GM19397 (cell line): ENCODE measurements at regions not wholly inside any gene's neighbourhood (a gene's known extent, or its start where the extent isn't known, plus 50 kb on each side); places are given as distances from the start of the nearest gene placed in this dataset.
"Not testable (repeated sequence)": the region's sequence is repeated elsewhere in the genome, so short reads cannot be mapped to it uniquely, and the experiment has no call there.

ENCODE experiments used
- ATAC-seq: cut with Tn5 transposase; IDR thresholded peaks from one replicate; pipeline ENCODE4 v1.9.1; 2021; ENCODE audit warnings: mild to moderate bottlenecking, moderate library complexity; ENCODE audit not compliant: unreplicated experiment

DNA sequence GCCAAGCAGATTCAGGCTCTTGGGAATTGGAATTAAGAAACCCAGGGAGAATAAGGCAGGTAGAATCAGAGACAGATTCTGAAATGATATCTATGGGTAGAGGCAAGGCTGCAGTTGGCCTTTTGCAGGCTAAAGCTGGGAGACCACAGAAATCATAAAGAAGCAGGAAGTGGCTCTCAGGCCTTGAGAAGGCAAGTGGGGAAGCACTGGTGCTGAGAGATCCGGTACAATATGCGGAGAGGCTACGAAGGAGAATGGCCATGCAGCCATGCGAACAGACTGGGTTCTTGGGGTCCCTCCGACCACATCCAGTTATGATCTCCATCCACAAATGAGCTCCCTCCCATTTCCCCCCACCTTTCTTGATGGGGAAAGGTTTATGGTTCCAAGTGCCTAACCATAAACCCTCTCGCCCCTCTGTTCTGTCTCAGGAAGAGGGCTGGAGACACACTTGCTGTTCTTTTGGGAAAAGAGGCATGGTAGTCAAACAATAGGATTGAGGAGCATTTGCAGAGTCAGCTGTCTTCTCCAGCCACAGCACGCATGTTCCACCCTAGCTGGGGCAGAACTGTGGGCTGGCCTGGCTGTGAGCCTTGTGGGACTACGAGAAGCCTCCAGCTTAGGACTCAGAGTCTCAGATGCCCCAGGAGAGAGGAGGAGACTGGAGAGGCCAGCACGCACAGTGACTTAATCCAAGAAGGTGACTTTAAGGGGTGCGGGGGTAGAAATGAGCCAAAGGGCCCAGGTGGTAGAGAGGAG lies 99.6 kb downstream of the RPLP1 start:
- ATAC-seq: no peak

DNA sequence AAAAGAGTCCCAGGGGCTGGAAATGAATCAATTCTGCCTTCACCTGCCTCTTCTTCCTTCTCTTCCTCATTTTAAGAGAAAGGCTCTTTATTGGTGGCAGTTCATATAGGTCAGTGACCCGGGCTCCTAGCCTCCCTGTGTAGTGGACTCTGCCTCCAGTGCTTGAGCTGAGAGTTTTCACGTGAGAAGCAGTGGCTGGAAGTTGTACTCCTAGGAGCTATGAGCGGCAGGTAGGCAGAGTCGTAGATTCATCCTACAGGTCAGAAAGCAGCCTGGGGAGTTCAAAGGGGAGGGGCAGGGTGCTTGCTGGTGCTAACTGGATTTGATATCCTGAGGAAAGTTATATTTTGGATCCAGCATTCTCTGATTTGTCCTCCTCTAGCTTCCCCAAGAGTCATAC lies 101.1 kb downstream of the RPLP1 start:
- ATAC-seq: no peak

DNA sequence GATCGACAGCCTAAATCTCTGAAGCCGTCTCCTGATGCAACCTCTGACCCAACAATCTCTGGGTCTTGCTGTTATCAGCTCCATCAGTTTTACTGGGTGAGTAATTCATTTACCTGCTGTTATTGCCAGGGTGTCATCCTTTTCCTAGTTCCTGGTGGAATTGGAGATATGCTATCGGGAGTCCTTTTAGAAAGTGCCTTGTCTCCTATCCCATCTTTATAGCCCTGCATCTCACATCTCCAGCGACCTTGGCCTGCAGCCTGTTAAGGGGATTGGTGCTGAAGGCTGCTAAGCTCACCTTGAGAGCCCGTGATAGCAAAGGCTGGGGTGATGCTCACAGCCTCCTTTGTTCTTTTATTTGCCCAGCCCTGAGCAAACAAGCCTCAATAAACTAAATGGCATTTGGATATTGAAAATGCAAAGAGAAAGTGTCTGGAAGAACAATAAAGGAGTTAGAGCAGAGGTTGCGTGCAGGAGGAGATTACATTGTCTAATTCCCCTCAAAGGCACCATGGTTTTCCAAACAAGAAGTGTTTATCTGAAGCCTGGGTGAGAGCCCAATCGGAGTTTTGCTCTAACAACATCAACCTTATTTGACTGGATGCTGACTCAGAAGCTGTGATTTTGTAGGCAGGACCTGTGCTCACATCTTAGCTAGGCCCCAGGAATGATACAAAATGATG lies 101.8 kb downstream of the RPLP1 start:
- no peak for ATAC-seq

DNA sequence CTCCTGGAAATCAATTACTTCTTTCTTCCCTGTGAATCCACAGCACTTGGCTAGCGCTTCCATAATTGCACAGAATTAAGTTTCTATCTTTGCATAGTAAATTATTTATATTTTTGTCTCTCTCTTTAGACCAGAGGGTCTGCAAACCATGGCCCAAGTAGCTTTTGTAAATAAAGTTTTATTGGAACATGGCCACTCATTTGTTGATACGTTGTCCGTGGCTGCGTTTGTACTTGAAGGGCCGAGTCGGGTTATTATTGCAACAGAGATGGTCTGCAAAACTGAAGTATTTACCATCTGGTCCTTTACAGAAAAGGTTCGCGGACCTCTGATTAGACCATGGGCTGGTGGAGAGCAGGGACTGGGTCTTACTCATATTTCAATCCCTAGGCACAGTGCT lies 102.5 kb downstream of the RPLP1 start:
- ATAC-seq: no peak

DNA sequence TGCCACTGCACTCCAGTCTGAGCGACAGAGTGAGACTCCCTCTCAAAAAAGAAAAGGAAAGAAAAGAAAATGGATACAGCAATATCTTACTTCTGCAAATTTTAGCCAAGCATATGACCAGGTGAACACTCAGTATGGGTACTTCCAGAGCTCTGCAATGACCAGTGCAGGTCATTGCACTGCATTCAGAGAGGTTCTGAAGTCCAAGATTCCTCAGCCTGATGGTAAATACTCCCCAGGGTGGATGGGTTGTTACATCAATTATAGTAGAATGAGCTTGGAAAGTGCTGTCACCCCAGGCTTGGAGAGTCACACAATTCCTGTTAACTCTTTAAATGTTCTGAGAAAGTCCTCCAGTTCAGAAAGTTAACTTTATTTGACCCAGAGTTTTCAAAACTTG lies 103.7 kb downstream of the RPLP1 start:
- no peak for ATAC-seq

DNA sequence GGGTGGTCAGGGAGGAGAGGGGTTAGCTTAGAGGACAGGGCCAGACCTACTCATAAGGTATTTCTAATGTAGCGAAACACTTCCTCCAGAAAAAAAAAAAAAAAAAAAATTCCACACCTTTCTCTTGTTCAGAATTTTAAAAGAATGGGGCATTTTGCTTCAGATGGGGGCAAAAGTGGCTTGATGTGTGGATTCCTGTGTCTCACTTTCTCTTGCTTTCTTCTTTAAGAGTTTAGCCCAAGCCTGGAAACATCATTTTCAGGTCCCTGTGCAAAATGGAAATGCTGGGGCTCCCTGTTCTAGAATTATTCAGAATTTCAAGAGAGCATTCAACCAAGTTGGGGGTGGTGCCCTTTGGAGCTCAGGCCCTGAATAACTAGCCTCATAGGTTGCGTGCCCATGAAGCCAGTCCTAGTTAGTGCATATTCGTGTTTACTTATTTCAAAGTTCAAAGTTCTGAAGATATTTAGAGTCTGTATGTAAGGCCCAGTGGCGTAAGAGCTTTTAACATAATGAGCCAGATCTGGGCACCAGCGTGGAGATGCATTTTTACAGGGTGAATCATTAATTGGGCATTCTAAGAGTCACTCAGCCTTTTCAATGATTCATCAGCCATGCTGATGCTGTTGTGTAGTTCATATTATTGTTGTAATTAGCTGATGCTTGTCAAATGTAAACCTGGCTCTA lies 104.5 kb downstream of the RPLP1 start:
- ATAC-seq: no peak

DNA sequence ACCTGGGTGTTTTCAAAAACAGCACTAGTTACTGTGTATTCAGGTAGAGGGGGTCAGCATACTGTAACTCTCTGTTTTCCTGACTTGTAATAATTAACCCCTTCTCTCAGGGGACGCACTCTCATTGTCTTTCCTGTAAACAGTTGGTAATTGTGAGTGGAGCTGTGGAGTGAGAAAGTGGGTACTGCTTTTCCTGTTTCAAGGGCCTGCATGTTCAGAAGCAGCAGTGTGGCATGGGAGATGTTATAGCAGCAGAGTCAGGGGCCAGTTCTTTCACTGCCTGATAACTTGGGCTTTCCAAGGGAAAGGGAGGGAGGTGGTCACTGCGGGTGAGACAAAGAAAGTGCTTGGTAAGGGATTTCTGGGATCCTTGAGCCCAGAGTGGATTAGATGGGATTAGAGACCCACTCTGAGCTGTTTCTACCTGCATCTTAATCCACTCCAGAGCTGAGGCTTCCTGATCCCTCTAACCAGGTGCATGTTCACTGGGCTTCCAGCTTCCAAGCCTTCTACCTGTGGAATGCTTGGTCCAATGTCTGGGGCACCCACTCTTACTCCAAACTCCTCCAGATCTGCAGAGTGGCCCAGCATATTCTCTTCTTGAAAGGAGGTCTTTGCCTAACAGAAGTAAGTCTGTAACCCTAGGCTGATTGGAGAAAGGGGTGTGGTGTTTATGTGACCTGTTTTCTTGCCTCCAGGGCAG lies 105.2 kb downstream of the RPLP1 start:
- no peak for ATAC-seq

DNA sequence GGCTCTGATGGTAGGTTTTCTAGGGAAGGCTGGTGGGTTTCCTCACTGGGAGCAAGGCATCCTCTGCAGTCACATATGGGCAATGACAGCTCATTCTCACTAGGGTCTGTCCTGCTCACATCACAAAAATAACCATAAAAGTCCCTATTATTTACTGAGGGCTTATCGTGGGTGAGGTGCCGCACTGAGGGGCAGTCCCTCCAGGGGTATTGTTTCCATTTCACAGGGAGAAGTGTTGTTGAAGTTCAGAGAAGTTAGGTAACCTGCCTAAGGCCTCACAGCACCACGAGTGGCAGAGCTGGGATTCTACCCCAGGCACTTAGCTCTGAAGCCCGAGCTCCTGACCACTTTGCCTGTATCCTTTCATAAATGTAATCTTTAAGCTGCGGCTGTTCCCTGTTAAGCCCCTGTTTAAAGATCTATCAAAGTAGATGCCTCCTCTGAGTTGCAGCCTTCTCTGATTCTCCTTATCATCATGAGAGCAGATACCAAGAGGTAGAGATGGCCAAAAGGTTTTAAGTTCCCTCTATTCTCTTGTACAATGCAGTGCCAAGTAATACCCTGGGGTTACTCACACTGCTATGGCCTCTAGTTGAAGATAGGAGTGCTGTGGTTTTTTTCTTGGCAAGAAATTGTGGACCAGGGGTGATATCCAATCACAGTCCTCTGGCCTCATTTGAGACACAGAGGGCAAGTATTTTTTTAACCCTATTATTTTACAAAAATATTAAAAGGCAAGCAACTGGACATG lies 107.0 kb downstream of the RPLP1 start:
- ATAC-seq: no peak

DNA sequence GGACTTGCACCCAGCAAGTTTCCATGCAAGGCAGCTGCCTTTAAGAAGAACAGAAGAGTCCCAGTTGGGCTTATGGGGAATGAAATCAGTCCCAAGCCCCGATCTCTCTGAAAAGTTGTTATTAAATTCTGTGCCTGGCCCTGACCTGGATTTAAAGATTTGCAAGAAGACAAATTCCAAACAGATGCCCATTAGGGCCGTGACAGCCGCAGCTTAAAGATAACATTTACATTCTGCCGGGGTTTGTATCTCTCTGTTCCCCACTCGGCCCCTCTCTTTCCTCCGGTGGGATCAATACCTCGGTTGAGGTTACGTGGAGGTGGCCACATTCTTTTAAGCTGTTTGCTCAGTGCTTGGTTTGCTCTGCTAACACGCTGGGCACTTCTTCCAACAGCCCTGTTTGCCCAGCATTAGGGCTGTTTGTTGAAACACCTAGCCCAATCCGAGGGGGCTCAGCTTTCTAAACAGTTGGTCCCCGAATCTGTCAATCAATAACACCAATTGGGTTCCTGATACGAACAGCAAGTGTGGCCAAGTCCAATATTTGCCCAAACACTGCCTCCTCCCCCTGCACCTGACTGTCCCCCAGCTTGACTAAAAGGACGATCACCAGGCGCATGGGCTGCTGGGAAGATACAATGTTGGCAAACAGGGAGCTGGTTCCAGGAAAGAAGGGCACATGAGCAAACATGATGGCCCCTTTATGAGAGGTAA lies 108.6 kb downstream of the RPLP1 start:
- no peak for ATAC-seq

DNA sequence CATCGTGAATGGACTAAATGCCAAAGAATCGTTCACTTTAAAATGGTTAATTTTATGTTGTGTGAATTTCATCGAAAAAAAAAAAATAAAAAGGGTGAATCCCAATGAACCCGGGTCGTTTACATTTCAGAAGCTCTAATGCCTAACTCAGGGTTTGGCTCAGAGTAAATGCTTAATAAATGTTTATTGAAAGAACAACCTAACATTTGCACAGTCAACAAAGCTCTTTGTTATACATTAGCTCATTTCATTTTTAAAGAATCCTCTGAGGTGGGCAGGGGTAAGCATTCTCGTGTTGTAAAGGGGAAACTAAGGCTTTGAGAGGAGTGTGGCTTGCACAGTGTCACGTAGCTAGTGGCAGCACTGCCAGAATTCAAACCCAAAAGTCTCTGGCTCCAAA lies 109.5 kb downstream of the RPLP1 start:
- ATAC-seq: no peak

DNA sequence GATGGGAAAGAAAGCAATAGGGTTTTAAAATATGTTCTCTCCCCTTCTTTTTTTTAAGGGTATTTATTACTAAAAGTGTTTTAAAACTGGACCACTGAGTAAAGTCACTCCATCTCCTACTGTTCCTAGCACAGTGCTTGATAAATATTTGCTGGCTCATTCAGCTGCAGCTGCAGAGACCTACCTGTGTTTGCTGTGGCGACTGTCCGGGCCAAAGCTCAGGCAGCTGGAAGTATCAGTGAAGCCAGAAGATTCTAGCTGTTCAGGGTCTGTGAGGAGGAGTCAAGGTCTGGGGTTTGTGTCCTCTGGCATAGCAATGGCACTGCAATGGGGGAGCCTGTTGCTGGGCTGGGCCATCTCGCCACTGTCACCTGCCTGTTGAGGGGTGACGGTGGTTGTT lies 109.9 kb downstream of the RPLP1 start:
- no peak for ATAC-seq

DNA sequence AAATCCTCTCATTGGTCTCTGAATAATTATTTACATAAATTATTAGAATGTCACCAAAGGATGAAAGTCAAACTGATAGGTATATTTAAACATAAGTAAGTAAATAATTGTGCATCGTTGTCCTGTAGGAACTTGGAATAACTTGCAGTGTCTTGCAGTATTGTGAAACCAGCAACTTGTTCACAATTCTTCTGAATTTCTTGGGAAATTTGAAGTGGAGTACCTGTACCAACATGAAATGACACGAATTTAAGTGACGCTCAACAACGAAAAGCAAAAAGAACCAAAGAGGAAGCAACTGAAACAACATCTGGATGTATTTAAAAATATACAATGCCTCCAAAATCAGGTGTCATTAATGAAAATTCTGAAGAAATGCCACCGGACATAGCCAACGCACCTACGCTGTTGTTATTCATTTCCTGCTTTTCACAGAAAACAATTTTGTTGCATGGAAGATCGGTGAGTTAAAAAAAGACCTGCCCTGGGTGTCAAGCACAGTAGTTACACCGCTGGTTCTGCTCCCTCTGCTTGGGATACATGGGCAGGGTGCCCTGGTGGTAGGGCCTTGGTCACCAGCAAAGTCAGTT lies 112.5 kb downstream of the RPLP1 start:
- no peak for ATAC-seq

DNA sequence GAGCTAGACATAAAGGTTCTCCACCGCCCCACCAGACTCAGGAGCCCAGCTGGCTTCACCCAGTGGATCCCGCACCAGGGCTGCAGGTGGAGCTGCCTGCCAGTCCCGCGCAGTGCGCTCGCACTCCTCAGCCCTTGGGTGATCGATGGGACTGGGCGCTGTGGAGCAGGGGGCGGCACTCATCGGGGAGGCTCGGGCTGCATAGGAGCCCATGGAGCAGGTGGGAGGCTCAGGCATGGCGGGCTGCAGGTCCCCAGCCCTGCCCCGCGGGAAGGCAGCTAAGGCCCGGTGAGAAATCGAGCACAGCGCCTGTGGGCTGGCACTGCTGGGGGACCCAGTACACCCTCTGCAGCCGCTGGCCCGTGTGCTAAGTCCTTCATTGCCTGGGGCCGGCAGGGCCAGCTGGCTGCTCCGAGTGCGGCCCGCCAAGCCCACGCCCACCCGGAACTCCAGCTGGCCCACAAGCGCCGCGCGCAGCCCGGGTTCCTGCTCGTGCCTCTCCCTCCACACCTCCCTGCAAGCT lies 114.7 kb downstream of the RPLP1 start:
- not testable (repeated sequence) for ATAC-seq

DNA sequence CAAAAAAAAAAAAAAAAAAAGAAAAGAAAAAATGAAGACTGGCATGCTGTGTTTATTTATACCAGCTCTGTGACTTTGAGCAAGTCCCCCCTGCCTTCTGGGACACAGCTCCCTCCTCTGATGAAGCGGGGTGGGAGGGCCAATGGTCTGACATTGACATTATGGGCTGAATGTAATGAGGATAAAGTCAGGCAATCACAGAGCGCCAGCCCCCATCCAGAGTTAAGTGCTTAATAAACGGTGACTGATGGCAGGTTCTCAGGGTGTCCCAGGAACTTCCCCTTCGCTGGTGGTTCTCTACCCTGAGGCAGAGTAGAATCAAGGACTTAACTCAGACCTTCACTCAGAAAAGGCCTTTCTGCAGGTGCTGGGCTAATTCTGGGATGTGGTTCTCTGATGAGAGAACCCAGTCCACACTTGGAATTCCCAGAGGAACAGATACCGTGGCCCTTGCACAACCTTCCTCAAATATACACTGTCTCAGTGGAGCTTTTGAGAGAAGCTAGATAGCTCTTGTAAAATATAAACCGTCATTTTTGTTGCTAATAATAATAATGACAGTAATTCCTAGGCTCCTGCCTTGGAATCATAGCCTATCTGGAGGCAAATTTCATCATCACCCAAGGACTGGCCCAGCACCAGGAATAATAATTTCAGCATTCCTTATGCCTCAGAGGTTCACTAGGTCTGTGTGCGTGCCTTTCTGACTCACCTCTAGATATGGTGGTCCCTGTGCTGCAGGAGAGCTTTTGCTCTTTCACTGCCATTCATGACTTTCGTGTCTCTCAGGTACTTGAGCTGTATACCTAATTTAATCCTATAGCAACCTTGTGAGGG lies 115.8 kb downstream of the RPLP1 start:
- ATAC-seq: no peak

DNA sequence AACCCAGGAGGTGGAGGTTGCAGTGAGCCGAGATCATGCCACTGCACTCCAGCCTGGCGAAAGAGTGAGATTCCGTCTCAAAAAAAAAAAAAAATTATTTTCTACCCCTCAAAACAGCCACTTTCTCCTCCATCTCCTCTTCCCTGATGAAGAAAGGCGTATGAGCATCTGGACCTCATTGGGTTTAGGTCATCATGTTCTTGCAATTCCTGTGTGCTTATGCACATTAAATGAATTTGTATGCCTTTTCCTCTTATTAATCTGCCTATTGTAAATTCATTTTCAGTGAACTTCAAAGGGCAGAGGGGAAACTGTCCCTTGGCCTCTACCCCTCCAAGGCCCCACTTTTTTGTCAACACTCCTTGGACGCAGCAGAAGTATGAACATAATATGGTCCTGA lies 117.8 kb downstream of the RPLP1 start:
- ATAC-seq: no peak

DNA sequence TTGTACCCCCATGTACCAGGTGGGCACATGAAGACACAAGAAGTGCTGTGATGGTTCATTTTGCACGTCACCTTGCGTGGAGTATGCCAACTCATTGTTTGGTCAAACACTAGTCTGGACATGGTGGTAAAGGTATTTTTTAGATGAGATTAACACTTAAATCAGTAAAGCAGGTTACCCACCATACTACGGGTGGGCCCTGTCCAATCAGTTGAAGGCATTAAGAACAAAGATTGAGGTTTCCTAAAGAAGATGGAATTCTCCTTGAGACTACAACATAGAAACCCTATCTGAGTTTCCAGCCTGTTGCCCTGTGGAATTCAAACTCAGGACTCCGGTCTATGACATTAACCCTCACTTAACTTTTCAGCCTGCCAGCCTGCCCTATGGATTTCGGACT lies 118.4 kb downstream of the RPLP1 start:
- ATAC-seq: no peak

DNA sequence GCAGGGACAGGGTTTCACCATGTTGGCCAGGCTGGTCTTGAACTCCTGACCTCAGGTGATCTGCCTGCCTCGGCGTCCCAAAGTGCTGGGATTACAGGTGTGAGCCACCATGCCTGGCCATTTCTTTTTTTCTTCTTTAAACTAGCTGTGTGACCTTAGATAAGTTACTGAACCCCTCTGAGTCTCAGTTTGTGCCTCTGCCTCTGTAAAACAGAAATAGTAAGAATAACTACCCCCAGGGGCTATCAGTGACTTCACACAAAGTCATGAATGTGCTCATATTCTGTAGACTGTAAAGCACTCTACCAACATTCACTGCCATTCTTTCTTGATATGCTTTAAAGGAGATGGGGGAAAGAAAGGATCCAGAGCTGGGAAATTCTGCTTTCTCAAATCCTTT lies 120.7 kb downstream of the RPLP1 start:
- not testable (repeated sequence) for ATAC-seq

DNA sequence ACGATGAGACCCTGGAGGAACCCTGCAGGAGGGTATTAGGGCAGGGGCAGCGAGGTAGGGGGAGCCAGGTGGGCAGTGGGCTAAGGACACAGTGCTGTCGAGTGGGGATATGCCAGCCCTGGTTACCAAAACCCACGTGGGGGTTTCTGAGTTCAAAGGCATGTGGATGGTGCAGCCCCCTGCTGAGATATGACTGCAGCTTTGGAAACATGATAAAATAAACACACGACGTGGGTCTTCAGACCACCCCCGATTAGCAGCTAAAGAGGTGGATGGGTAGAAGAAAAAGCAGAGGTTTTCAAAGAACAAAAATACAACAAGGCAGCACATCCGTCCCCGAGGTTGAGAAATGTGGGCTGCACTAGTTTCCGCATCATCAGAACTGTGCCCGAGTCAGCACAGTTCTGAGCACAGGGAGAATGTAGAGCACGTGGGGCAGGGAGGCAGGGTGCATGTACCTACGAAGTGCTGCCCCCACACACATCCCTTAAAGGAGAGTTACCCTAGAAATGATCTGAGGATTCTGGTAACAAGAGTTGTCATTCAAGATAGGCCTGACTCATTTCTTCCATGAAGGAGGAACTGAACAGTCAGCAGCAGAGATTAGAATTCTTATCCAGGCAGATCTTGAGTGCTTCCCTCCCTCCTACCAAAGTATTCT lies 121.3 kb downstream of the RPLP1 start:
- no peak for ATAC-seq
